Stimulated activated naive CD8-positive, alpha-beta T cell treated with anti-CD3 and anti-CD28 coated beads, Interleukin-15, Interleukin-2, amounts not matched to agents 100 ng/mL and 50 ng/mL, for 24 hours (primary cell): ENCODE measurements at regions not wholly inside any gene's neighbourhood (a gene's known extent, or its start where the extent isn't known, plus 50 kb on each side); places are given as distances from the start of the nearest gene placed in this dataset.
"Not testable (repeated sequence)": the region's sequence is repeated elsewhere in the genome, so short reads cannot be mapped to it uniquely, and the experiment has no call there.

Experiments
- H3K27ac Mint-ChIP-seq: one replicate; pipeline ENCODE4 v1.8.0; 2021; ENCODE audit warnings: mild to moderate bottlenecking, mixed read lengths
- H3K27me3 Mint-ChIP-seq: one replicate; pipeline ENCODE4 v1.8.0; 2021; ENCODE audit warnings: mixed read lengths
- H3K36me3 Mint-ChIP-seq: one replicate; pipeline ENCODE4 v1.8.0; 2021; ENCODE audit warnings: low read depth, mixed read lengths
- H3K4me1 Mint-ChIP-seq: one replicate; pipeline ENCODE4 v1.8.0; 2021; ENCODE audit warnings: low read depth, mixed read lengths
- H3K4me3 Mint-ChIP-seq: one replicate; pipeline ENCODE4 v1.8.0; 2021; ENCODE audit warnings: mild to moderate bottlenecking, mixed read lengths
- H3K9me3 Mint-ChIP-seq: one replicate; pipeline ENCODE4 v1.8.0; 2021; ENCODE audit warnings: mixed read lengths

GRCh38 chr1:172939475-172939874, 111.3 kb downstream of the TNFSF18 start:
- no peaks in the 10 kb centered on the region for H3K27me3 Mint-ChIP-seq
- no peak overlapping the region for H3K4me3 Mint-ChIP-seq
- peaks cover 7% of the 10 kb centered on the region for H3K4me1 Mint-ChIP-seq
- H3K27ac Mint-ChIP-seq, result no peak overlapping the region
- H3K36me3 Mint-ChIP-seq, result peaks cover 3% of the 10 kb centered on the region
- no peaks in the 10 kb centered on the region for H3K9me3 Mint-ChIP-seq

DNA sequence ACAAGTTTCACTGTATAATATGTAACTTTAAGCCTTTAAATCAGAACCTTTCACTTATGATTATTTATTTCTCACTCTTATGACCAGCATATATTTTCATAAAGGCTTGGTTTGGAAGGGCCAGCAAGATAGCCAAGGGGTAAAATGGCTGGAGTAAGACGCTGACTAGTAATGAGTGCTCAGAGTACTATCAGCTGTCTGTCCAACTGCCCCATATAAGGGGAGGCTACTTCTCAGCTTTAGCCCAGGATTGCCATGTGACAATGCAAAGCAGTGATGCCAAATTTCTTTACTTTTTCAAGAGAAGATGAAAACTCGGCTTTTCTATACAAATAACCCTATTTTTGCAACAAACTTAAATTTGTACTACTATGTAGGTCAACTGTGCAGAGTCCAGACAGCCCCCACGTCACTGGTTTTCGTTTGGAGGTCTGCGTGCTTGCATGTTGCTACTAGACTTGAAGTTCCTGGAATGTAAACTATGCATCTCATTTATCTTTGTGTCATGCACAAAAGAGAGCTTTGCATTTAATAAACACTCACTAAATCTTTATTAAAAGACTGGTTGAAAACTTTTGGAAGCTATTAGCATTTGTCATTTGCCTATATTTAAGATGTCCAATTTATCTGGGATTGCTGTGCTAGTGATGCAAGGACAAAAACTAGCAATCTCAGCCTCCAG, 110.4 kb downstream of the TNFSF18 start:
- Mint-ChIP-seq H3K36me3 (peaks cover 3% of the 10 kb centered on the region), H3K4me3 (no peak overlapping the region), H3K27me3 (no peaks in the 10 kb centered on the region), H3K4me1 (no peaks in the 10 kb centered on the region), H3K27ac (no peak overlapping the region), H3K9me3 (no peaks in the 10 kb centered on the region)

DNA sequence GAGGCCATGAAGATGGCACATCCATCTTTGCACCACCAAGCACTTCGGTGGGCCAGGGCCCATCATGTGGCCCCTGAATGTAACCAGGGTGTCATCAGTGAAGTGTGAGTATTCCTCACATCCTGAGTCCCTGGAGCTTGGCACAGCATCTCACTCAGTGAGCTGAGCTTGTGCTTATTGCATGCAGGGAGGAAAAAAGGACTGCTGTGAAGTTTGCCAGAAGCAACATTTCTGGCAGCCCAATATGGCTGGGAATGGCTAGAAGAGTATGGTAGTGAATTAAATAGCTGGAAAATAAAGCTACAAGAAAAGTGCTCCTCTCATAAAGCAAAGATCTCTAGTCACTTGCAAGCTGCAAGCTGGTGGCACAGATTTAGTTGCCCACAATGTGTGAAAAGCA, 109.3 kb downstream of the TNFSF18 start:
- H3K27me3 Mint-ChIP-seq, result no peaks in the 10 kb centered on the region

GRCh38 chr1:172941945-172942344, 108.8 kb downstream of the TNFSF18 start:
- peaks cover 3% of the 10 kb centered on the region for H3K4me1 Mint-ChIP-seq
- no peak overlapping the region for H3K4me3 Mint-ChIP-seq
- no peak overlapping the region for H3K27ac Mint-ChIP-seq
- no peaks in the 10 kb centered on the region for H3K27me3 Mint-ChIP-seq
- no peaks in the 10 kb centered on the region for H3K9me3 Mint-ChIP-seq
- peaks cover 3% of the 10 kb centered on the region for H3K36me3 Mint-ChIP-seq

More for the DNA sequence above, 109.3 kb downstream of the TNFSF18 start:
- H3K27ac Mint-ChIP-seq, result no peak overlapping the region
- H3K9me3 Mint-ChIP-seq, result no peaks in the 10 kb centered on the region
- no peaks in the 10 kb centered on the region for H3K4me1 Mint-ChIP-seq
- H3K4me3 Mint-ChIP-seq, result no peak overlapping the region
- H3K36me3 Mint-ChIP-seq, result peaks cover 3% of the 10 kb centered on the region

- peaks cover 15% of the 10 kb centered on the region for H3K4me1 Mint-ChIP-seq
- H3K27ac Mint-ChIP-seq, H3K27me3 Mint-ChIP-seq, H3K4me3 Mint-ChIP-seq, H3K36me3 Mint-ChIP-seq, H3K9me3 Mint-ChIP-seq: not testable (repeated sequence)
Observed at GRCh38 chr1:172943138-172943537, 107.6 kb downstream of the TNFSF18 start.

- no peak overlapping the region for H3K27ac Mint-ChIP-seq
- H3K36me3 Mint-ChIP-seq, result peaks cover 3% of the 10 kb centered on the region
- no peaks in the 10 kb centered on the region for H3K9me3 Mint-ChIP-seq
- H3K27me3 Mint-ChIP-seq, result peaks cover 3% of the 10 kb centered on the region
- H3K4me1 Mint-ChIP-seq, result peaks cover 21% of the 10 kb centered on the region
- no peak overlapping the region for H3K4me3 Mint-ChIP-seq
Observed at GRCh38 chr1:172944931-172945330, 105.8 kb downstream of the TNFSF18 start.

DNA sequence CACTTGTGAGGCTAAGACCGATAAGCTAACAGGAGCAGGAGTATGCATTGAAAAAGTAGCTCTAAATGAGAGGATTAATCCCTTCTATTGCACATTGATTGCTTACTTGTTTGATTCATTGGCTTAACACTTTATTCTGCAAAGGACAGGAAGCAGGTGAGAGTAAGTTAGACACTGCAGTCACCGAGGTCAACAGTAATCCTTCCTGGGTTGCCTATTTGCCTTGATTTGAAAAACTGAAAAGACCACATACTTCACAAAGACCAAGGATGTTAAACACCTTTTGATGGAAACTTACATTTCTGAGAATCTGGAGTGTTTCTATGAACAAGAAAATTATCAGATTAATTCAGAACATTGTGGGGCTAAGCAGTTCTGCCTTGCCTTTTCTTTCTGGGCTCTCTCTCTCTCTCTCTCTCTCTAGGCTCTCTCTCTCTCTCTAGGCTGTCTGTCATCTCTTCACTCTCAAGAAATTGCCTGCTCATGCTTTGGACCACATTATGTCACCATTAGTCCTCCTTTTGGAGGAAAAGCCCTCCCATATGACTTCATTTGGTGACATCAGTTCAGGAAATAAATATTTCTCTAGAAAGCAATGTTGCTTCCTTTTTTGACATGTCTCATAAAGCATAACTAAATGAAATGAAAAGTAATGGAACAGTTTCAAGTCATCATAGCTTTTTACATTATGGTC, 103.8 kb downstream of the TNFSF18 start:
- H3K4me3 Mint-ChIP-seq, result no peak overlapping the region
- no peaks in the 10 kb centered on the region for H3K9me3 Mint-ChIP-seq
- H3K4me1 Mint-ChIP-seq, result peaks cover 29% of the 10 kb centered on the region
- H3K27ac Mint-ChIP-seq, result no peak overlapping the region
- H3K27me3 Mint-ChIP-seq, result peaks cover 4% of the 10 kb centered on the region
- H3K36me3 Mint-ChIP-seq, result peaks cover 3% of the 10 kb centered on the region

GRCh38 chr1:172948457-172948856, 102.3 kb downstream of the TNFSF18 start:
- Mint-ChIP-seq H3K27me3 (peaks cover 10% of the 10 kb centered on the region), H3K9me3 (no peaks in the 10 kb centered on the region), H3K27ac (no peak overlapping the region), H3K36me3 (peaks cover 3% of the 10 kb centered on the region), H3K4me1 (peaks cover 32% of the 10 kb centered on the region), H3K4me3 (no peak overlapping the region)

GRCh38 chr1:172949096-172949495, 101.6 kb downstream of the TNFSF18 start:
- H3K4me3 Mint-ChIP-seq, result no peak overlapping the region
- no peaks in the 10 kb centered on the region for H3K9me3 Mint-ChIP-seq
- H3K27ac Mint-ChIP-seq, result no peak overlapping the region
- no peaks in the 10 kb centered on the region for H3K36me3 Mint-ChIP-seq
- peaks cover 32% of the 10 kb centered on the region for H3K4me1 Mint-ChIP-seq
- H3K27me3 Mint-ChIP-seq, result peaks cover 10% of the 10 kb centered on the region

DNA sequence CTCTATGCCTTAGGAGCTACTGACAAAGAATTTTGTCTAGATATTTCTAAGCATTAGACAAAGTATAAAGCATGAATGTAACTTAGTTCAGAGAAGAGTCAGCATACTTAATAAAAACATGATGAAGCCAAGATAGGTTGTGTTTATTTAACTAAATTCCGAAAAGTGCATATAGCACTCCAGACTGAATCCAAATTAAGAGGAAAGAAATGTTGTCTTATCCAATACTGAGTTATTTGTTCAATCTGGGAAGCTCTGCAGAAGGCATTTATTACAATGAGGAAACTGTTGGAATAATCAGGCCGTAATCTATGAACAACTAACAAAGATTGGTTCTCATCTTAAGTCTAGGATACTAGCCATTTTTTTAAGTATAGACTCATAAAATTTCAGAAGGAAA, 100.2 kb downstream of the TNFSF18 start:
- Mint-ChIP-seq H3K4me3 (no peak overlapping the region), H3K4me1 (peaks cover 32% of the 10 kb centered on the region), H3K36me3 (no peaks in the 10 kb centered on the region), H3K27me3 (peaks cover 10% of the 10 kb centered on the region), H3K9me3 (no peaks in the 10 kb centered on the region), H3K27ac (no peak overlapping the region)

DNA sequence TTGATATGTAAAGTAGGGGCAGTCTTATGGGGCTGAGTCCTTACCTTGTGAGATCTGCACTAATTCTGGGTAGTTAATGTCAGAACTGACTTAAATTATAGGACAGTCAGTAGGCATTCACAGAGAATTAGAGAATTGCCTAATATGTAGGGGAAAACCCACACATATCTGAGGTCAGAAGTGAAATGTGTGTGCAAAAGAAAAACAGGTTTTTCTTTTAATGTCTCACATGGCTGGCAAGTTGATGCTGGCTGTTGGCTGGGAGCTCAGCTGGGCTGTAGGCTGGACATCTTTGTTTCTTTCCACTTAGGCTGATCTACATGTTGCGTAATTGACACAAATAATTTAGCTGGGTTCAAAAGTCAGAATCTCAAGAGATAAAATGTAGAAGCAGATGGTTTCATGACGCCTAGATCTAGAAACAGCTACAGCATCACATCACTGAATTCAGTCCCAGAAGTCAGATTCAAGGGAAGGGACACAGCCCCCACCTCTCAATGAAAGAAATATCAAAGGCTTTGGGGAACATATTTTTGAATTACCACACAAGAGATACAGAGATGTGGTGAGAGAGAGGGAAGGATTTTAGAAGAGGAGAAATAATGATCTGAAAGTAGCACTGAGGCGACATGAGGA, 98.9 kb downstream of the TNFSF18 start:
- H3K4me3 Mint-ChIP-seq, result no peak overlapping the region
- no peak overlapping the region for H3K27ac Mint-ChIP-seq
- no peaks in the 10 kb centered on the region for H3K9me3 Mint-ChIP-seq
- H3K36me3 Mint-ChIP-seq, result no peaks in the 10 kb centered on the region
- peaks cover 10% of the 10 kb centered on the region for H3K27me3 Mint-ChIP-seq
- peaks cover 30% of the 10 kb centered on the region for H3K4me1 Mint-ChIP-seq

GRCh38 chr1:172952516-172952915, 98.2 kb downstream of the TNFSF18 start:
- H3K36me3 Mint-ChIP-seq, result no peaks in the 10 kb centered on the region
- no peaks in the 10 kb centered on the region for H3K9me3 Mint-ChIP-seq
- no peak overlapping the region for H3K4me3 Mint-ChIP-seq
- peaks cover 10% of the 10 kb centered on the region for H3K27me3 Mint-ChIP-seq
- H3K27ac Mint-ChIP-seq, result peak overlapping the region; percentile 2
- H3K4me1 Mint-ChIP-seq, result peaks cover 23% of the 10 kb centered on the region

DNA sequence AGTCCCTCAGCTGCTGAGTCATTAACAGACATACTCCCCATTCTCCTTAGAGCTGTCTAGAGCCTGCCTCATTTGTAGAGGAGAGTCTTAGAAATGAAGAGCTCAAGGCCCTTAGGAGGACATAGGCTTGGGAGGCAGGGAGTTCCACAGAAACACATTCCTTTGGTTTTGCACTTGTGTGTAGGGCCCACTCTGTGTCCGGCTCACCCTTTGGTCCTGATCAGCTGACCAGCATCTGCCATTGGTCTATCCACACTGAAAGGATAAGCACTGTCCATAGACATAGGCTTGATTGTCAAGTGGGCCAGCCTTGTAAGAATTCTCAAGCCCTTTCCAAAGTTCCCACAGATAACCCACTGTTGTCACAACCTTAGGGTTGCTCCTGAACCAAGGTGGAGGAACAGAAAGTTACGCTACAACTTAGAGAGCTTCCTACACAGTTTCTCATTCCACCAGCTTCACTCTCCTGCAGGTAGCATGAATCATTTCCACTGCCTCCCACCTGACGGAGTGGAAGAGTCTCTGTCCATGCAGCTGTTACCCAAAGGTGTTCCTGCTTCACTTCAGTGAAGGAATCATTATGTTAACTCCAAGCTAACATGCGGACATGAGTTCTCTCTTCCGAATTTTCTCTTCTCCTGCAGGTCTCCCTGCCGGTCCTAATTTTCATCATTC, 96.1 kb downstream of the TNFSF18 start:
- no peak overlapping the region for H3K4me3 Mint-ChIP-seq
- H3K4me1 Mint-ChIP-seq, result peaks cover 10% of the 10 kb centered on the region
- H3K9me3 Mint-ChIP-seq, result no peaks in the 10 kb centered on the region
- H3K27me3 Mint-ChIP-seq, result peaks cover 8% of the 10 kb centered on the region
- H3K36me3 Mint-ChIP-seq, result no peaks in the 10 kb centered on the region
- no peak overlapping the region for H3K27ac Mint-ChIP-seq

DNA sequence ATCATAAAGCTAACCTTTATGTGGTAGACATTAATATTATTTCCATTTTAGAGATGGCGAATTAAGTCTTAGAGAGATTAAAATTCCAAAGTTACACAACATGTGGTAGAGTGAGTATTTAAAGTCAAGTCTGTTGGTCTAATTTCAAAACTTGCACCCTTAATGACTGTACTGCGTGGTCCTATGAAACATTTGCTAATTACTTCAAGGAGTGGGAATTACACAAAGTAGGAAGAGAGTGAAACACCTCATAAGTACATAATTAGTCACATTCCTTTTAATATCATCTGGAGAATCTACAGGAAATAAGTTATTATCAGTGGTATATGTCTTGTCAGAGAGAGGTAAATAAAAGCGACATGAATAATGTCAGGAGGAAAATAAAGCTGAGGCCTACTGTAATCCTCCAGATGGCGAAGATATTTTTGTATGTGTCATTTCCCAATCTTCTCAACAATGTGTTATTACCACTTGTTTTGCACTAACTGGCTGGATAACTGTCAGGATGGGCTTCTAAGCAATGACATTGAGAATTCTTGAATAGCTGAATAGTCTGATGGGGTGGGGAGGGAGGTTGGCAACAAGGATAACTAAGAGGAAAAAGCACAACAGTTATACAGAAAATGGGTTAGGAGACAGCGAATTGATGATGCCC, 95.5 kb downstream of the TNFSF18 start:
- H3K36me3 Mint-ChIP-seq, result no peaks in the 10 kb centered on the region
- H3K27ac Mint-ChIP-seq, result no peak overlapping the region
- no peaks in the 10 kb centered on the region for H3K9me3 Mint-ChIP-seq
- H3K4me1 Mint-ChIP-seq, result peaks cover 10% of the 10 kb centered on the region
- H3K4me3 Mint-ChIP-seq, result no peak overlapping the region
- H3K27me3 Mint-ChIP-seq, result peaks cover 8% of the 10 kb centered on the region

- H3K27me3 Mint-ChIP-seq, result peaks cover 8% of the 10 kb centered on the region
- H3K4me3 Mint-ChIP-seq, result no peak overlapping the region
Observed at GRCh38 chr1:172956871-172957270, 93.9 kb downstream of the TNFSF18 start.

More at GRCh38 chr1:172956871-172957270, 93.9 kb downstream of the TNFSF18 start:
- Mint-ChIP-seq H3K36me3 (no peaks in the 10 kb centered on the region), H3K27ac (no peak overlapping the region), H3K9me3 (no peaks in the 10 kb centered on the region), H3K4me1 (peaks cover 4% of the 10 kb centered on the region)
